ENCODE measurements at regions not wholly inside any gene's neighbourhood (a gene's known extent, or its start where the extent isn't known, plus 50 kb on each side); places are given as distances from the start of the nearest gene placed in this dataset.

- H3K4me3 ChIP-seq (ENCODE audit: low read depth, low read length) = no peak overlapping the region
- TF ChIP-seq CTCF (IDR thresholded peaks at IDR 0.05; ENCODE audit: low read depth, low read length) = no peak
Measured at GRCh38 chr3:168260859-168261258, 165.1 kb upstream of the GOLIM4 start.

- TF ChIP-seq CTCF (IDR thresholded peaks at IDR 0.05; ENCODE audit: low read depth, low read length) = no peak
- no peak overlapping the region for H3K4me3 ChIP-seq (ENCODE audit: low read depth, low read length)
Measured at GRCh38 chr3:168251371-168251770, 155.6 kb upstream of the GOLIM4 start.

DNA sequence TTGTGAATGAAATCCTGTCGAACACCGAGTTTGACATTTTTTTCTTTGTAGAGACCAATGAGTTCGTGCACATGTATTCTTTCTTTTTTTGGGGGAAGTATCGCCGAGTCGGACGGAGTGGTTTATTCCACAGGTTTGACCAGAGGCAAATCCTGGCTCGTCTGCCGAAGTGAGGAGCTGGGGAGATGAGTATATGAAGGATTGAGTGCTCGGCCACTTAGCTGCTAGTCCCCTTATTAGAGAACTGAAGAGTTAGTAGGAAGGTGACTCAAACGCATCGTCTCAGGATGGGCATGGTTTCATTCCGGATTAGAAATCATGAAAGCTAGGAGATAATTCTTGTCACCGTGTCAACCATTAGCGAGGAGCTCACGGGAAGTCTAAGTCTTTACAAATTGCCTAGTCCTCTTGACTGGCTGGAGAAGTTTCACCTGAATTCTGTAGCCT is 154.7 kb upstream of the GOLIM4 start:
- peak overlapping the region; percentile 63 for H3K4me3 ChIP-seq (ENCODE audit: low read depth, low read length)
- TF ChIP-seq CTCF (IDR thresholded peaks at IDR 0.05; ENCODE audit: low read depth, low read length) = no peak

GRCh38 chr3:168249550-168250414 is 154.1 kb upstream of the GOLIM4 start:
- H3K4me3 ChIP-seq (ENCODE audit: low read depth, low read length) = peak overlapping the region; percentile 63
- TF ChIP-seq CTCF (IDR thresholded peaks at IDR 0.05; ENCODE audit: low read depth, low read length) = no peak

GRCh38 chr3:168249205-168249549 is 153.5 kb upstream of the GOLIM4 start:
- H3K4me3 ChIP-seq (ENCODE audit: low read depth, low read length) = peak overlapping the region; percentile 63
- no peak for TF ChIP-seq CTCF (IDR thresholded peaks at IDR 0.05; ENCODE audit: low read depth, low read length)

DNA sequence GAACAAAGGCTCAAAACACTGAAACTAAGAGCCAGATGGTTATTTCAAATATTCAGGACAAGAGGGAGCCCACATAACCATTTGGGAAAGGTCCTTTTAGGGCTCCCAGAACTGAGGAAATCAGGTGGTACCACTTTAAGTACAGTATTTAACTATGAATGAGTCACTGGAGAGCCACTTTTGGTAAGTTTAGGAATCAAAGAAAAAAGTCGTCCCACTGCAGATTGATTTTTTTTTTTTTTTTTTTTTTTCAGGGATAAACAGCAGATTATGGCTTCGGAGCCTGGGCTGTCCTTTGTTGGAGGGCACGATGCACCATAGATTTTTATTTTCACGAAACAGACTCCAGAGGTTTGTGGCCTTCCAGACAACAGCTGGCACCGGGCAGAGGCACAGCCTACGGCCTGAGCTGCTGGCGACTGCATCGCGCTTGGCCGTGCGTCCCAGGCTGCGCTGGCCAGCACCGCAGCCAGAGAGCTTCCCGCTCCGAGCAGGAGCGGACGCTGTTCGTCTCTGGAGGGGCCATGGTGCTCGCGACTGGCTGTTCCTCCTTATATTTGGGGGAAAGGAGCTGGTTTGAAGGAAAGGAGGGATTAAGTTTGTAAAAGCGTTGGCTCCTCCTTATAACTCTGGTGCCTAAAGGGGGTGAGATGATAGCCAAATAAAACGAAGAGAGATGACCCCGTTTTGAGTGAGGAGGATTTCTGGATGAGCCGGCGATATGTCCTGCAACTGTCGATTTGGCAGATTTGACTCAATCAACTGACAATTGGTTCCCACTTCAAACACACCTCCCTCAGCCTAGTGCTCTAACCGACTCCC is 152.9 kb upstream of the GOLIM4 start:
- TF ChIP-seq CTCF (IDR thresholded peaks at IDR 0.05; ENCODE audit: low read depth, low read length) = no peak
- H3K4me3 ChIP-seq (ENCODE audit: low read depth, low read length) = peak overlapping the region; percentile 63

- H3K4me3 ChIP-seq (ENCODE audit: low read depth, low read length) = no peak overlapping the region
- no peak for TF ChIP-seq CTCF (IDR thresholded peaks at IDR 0.05; ENCODE audit: low read depth, low read length)
Measured at GRCh38 chr3:168241156-168241555, 145.4 kb upstream of the GOLIM4 start.
